NCI-H748 treated with DMSO at 0.1 percent for 48 hours (cell line): ENCODE measurements at regions not wholly inside any gene's neighbourhood (a gene's known extent, or its start where the extent isn't known, plus 50 kb on each side); places are given as distances from the start of the nearest gene placed in this dataset.

ENCODE experiments used
- DNase-seq: peaks from one replicate; lab custom pipeline; 2025; lab: John Stamatoyannopoulos, UW

GRCh38 chr5:67333171-67333570 is 136.6 kb upstream of the CD180 start:
- no peak for DNase-seq

DNA sequence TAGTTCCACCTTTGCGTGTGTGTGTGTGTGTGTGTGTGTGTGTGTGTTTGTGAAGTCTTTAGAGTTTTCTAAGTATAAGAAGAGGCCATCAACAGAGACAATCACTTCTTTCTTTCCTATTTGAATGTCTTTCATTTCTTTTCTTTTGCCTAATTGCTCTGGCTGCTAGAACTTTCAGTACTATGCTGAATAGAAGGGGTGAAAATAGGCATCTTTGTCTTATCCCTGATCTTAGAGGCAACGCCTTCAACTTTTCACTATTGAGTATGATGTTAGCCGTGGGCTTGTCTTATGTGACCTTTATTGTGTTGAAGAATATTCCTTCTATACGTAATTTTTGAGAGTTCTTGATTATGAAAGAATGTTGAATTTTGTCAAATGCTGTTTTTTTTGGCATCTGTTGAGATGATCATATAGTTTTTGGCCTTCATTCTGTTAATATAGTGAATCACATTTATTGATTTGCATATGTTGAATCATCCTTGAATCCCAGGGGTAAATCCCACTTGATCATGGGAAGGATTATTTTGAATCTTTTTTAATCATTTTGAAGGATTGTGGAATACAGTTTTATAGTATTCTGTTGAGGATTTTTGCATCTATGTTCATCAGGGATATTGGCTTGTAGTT is 134.8 kb upstream of the CD180 start:
- no peak for DNase-seq

DNA sequence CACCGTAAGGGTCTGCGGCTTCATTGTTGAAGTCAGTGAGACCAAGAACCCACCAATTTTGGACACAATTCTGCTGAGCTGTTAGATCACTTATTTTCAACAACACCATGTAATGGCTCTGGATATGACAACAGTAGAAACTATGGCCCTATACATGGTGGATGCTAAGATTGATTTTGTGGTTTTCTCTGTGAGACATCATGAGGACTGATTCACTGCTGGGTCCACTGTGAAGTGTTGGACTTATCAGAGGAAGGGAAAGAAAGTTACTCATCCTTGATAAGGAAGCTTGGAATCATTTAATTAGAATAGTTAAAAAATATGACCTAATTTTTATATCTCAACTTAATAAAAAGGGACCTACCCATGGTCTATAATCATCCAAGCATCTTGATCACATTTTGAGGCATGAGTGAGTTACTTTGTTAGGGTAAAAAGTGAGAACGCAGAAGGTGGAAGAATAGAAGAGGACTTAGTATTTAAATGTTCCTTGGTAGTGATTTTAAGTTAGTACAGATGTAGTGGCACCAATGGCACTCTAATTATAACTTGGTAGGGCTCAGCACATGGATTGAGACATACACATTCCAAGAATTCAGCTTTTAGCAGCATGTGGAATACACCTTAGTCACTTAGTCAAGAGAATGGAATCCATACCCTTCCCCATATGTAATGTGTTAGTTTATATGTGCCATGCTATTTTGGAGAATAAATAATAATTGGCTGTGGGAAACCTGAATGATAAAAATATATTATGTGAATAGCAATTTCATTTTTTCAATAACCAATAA is 123.5 kb upstream of the CD180 start:
- no peak for DNase-seq

GRCh38 chr5:67318746-67319145 is 122.1 kb upstream of the CD180 start:
- no peak for DNase-seq

DNA sequence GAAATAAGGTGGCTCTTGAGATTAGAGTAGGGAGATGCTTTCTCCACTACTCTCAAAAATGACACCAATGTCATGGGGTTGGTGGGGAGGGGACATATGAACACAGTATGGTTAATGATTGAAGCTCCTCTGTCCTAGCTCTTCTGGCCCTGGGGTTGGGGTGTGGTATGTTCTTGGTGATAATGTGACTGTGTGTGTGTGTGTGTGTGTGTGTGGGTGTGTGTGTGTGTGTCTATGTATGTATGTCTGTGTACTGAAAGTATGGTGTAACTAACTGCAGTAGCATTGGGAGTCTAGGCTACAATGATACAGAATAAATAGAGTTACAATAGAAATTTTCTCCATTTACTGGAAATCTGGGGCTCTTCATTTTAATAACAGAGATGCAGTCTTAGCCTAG is 121.0 kb upstream of the CD180 start:
- no peak for DNase-seq

GRCh38 chr5:67316695-67317094 is 120.1 kb upstream of the CD180 start:
- DNase-seq: no peak

GRCh38 chr5:67315082-67315989 is 118.7 kb upstream of the CD180 start:
- DNase-seq: no peak

- DNase-seq: no peak
Observed at GRCh38 chr5:67311701-67312100, 115.1 kb upstream of the CD180 start.

DNA sequence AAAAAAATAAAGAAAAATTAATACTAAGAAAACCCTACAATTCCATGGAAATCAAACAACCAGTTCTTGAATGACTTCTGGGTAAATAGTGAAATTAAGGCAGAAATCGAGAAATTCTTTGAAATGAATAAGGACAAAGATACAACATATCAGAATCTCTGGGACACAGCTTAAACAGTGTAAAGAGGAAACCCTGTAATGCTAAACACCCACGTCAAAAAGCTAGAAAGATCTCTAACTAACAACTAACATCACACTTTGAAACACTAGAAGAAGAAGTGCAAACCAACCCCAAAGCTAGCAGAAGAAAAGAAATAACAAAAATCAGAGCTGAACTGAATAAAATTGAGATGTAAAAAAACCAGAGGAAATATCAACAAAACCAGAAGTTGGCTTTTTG is 114.6 kb upstream of the CD180 start:
- no peak for DNase-seq

DNA sequence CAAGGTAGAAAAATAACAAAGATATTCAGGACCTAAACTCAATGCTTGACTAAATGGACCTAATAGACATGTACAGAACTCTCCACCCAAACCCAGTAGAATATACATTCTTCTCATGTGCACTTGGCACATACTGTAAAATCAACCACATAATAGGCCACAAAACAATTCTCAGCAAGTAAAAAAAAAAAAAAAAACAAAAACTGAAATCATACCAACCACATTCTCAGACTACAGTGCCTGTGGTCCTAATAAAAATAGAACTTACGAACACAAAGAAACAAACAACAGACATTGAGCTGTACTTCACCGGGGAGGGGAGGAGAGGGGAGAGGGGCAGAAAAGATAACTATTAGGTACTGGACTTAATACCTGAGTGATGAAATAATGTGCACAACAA is 114.1 kb upstream of the CD180 start:
- DNase-seq: no peak

- no peak for DNase-seq
Observed at GRCh38 chr5:67310169-67310568, 113.6 kb upstream of the CD180 start.

DNA sequence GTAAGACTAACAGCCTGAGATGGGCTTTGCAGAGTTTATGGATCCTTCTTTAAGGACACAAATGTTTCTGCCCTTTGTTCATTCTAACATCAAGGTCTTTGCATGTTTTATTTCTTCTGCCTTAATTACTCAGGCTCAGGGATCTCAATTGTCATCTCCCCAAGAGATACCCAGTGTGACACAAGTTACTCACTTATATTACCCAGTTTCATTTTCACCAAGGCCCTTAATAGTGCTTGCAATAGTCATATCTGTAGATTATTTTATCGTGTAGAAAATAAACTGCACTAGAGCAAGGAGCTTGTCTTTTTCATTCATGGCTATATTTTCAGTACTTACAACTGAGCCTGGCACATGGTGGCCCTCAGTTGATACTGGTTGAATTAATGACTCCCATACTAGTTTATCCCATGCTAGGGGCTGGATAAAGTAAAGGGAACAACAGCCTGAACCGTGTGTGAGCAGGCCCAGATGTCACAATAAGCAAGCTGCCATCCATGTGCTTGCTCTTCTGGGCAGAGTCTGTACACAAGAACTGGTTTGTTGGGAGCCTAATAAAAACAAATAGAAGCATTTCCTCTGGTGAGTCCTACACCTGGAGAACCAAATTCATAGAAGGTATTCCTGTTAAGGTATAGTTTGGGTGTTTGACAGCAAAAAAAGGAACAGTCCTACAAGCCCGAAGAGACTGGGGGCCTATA is 112.5 kb upstream of the CD180 start:
- no peak for DNase-seq

DNA sequence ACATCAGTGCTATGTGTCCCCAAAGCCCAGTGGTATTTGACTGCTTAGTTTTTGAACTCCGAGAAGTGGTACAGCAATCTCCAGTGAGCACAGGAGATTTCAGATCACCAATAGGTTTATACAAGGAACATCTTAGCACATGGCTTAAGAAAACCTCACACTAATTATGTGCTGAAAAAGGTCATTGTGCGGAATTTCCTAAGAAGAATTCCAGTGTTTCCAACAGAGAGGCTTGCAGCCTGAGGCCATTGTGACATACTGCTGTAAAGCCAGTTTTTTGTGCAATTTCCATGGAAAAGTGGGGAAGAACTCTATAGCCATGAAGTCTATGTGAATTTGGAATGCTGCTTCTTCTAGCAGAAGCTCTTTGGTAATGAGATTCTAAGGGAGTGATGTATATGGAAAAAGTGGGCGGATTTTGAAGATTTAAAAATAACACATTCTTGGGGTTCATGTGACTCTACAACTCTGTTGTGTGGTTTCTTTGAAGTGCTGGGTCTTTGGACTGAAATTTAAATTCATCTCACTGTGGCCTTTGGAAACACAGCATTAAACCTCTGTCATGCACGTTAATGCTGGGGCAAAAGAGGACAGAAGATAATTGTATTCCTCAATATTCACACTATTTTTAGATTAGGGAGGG is 110.5 kb upstream of the CD180 start:
- no peak for DNase-seq

DNA sequence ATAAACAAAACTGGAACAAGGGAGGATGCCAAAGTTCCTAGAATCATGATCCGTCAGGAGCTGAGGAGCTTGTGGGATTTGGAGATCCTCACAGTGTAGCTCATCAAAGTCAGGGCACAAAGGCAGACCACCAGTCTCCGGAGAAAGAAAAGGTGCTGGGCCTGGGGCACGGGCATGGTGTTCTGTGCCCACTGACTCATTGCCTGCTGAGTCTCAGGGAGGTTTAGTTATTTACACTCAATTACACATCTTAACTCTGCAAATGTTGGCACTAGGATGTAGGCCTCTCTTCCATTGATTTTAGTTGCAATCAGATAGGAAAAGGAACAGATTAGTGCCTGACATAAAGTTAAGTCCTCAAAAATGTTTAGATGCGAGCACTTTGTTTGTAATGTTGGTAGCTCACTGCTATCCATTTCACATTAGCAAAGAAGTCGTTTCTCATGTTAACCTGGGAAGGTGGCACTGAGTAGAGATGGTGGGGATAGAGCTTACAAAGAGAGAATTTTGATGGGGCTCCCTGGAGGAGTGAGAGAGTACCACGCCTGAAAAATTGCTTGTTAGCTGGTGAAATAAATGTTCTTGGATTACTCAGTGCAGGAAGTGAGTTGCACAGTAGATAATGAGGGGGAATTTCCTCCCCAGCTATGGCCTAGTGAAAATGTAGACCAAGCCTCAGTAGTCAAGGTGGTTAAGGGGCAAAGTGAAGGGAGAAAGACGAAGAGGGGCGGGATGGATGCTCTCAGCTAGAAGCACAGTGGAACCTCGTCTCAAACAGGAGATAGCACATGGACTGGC is 109.5 kb upstream of the CD180 start:
- no peak for DNase-seq

GRCh38 chr5:67305401-67305800 is 108.8 kb upstream of the CD180 start:
- no peak for DNase-seq

DNA sequence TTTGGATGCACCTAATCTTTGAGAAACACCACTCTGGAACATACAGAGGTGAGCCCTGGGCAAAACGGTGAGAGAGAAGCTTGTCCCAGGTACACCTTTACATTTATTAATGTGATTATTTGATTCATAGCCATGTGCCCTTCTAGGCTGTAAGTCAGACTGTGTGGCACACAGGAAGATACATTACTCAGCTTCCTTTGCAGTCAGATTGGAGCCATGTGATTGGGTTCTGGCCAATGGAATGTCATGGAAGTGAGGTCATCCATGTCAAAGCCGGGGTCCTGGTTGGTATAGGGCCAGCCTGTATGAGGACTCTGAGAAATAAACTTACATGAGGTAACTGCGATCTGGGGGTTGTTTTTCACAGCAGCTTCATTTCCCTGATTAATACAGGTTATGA is 106.8 kb upstream of the CD180 start:
- DNase-seq: no peak

DNA sequence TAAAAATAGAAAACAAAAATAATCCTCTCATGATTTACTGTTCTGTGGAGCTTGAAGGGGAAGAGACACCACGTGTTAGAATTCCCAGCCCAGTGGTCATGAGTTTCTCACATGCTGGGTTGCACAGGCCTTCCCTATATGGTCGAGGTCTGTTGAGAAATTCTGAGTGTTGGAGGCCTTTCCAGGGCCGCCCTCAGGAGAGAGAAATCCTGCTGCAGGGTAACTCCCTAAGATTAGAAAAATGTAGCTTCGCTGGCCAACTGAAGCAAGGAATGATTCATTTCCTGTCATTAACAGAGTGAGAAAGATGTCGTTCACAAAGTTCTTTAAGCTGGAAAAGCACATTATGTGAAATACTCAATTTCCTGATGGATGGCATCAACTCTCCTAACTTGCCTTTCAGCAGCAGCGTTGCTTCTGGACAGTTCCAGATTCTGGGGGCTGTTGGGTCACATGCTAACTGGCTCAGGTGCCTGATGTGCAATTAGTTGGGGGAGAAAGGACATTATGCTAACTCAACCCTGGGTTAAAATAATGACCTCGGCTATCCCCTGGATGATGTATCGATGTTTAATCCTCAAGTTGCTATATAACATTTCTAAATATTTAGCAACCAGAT is 104.8 kb upstream of the CD180 start:
- DNase-seq: no peak

DNA sequence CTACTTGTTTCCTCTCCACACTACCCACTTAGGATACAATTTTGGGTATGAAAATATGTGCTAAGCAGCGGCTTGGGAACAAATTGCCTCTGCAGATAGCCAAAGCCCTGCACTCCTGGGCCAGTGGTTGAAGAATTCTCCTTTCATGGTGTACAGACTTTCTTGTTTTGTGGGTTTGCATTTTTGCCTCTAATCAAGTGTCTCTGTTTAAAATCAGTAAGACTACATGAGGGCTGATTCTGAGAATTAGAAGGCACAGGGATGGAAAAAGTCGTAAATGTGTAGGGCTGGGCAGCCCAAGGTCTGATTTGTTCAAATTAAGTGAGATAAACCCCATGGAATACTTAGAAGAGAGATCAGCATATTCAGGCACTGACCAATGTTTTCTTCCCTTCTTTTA is 103.7 kb upstream of the CD180 start:
- no peak for DNase-seq

- DNase-seq: no peak
Observed at GRCh38 chr5:67299231-67299735, 102.7 kb upstream of the CD180 start.
